DOHH2 (cell line): ENCODE measurements at regions not wholly inside any gene's neighbourhood (a gene's known extent, or its start where the extent isn't known, plus 50 kb on each side); places are given as distances from the start of the nearest gene placed in this dataset.

ENCODE experiments used
- CTCF ChIP-seq: fragments of 200-600 bp; sonication (generic); IDR thresholded peaks from one replicate; pipeline ENCODE4 v1.5.1; 2014; ENCODE audit warnings: antibody characterized with exemption, mild to moderate bottlenecking, low read depth, low read length; ENCODE audit not compliant: poor library complexity, severe bottlenecking
- EZH2phosphoT487 ChIP-seq: fragments of 200-600 bp; sonication (generic); IDR thresholded peaks from 2 replicates; pipeline ENCODE4 v1.6.1; 2017; ENCODE audit warnings: borderline replicate concordance, mild to moderate bottlenecking, antibody characterized with exemption, low read length, moderate library complexity, mixed read lengths

GRCh38 chr5:84589926-84590325 lies 205.2 kb upstream of the EDIL3 start:
- TF ChIP-seq CTCF (no peak), EZH2phosphoT487 (no peak)
